ENCODE measurements at regions not wholly inside any gene's neighbourhood (a gene's known extent, or its start where the extent isn't known, plus 50 kb on each side); places are given as distances from the start of the nearest gene placed in this dataset.

DNA sequence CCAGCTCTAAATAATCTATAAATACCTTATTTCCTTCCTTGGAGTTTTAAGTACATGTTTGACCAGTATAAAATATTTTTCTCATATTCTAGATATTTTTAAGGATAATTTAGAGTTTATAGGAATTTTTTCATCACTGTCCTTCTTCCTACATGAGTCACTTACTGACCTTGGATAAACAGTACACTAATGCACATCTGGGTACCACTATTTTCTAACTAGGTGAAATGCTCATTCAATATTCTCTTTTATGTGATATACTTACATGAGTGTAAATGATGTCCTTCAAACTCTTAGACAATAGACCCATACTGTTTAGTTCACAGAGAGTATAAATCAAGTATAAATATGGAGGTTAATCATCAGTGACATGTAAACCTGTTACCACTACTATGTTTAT is 1574.2 kb upstream of the ACVR2A start:
- no peaks in the 10 kb centered on the region for H3K27me3 ChIP-seq (ENCODE audit: insufficient read depth, poor library complexity, severe bottlenecking)
- no peak overlapping the region for H3K27ac ChIP-seq (replicated peaks)
- TF ChIP-seq GABPA (IDR thresholded peaks at IDR 0.05; ENCODE audit: low read depth), result no peak
- no peak for TF ChIP-seq POLR2AphosphoS5 (IDR thresholded peaks at IDR 0.05; ENCODE audit: low read depth)
- no peak for TF ChIP-seq CTCF (IDR thresholded peaks at IDR 0.05; ENCODE audit: insufficient read depth, low read length)
- no peak for TF ChIP-seq SPI1 (IDR thresholded peaks at IDR 0.05; ENCODE audit: borderline replicate concordance, low read depth)
- TF ChIP-seq, protein P1, sequence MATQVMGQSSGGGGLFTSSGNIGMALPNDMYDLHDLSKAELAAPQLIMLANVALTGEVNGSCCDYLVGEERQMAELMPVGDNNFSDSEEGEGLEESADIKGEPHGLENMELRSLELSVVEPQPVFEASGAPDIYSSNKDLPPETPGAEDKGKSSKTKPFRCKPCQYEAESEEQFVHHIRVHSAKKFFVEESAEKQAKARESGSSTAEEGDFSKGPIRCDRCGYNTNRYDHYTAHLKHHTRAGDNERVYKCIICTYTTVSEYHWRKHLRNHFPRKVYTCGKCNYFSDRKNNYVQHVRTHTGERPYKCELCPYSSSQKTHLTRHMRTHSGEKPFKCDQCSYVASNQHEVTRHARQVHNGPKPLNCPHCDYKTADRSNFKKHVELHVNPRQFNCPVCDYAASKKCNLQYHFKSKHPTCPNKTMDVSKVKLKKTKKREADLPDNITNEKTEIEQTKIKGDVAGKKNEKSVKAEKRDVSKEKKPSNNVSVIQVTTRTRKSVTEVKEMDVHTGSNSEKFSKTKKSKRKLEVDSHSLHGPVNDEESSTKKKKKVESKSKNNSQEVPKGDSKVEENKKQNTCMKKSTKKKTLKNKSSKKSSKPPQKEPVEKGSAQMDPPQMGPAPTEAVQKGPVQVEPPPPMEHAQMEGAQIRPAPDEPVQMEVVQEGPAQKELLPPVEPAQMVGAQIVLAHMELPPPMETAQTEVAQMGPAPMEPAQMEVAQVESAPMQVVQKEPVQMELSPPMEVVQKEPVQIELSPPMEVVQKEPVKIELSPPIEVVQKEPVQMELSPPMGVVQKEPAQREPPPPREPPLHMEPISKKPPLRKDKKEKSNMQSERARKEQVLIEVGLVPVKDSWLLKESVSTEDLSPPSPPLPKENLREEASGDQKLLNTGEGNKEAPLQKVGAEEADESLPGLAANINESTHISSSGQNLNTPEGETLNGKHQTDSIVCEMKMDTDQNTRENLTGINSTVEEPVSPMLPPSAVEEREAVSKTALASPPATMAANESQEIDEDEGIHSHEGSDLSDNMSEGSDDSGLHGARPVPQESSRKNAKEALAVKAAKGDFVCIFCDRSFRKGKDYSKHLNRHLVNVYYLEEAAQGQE (IDR thresholded peaks at IDR 0.05; ENCODE audit: insufficient replicate concordance, low read depth), result no peak
- DNase-seq (ENCODE audit: low read depth in 1 of 2, low spot score in 1 of 2), result no peak
- no peak overlapping the region for H3K4me3 ChIP-seq (replicated peaks; ENCODE audit: insufficient read depth, low read length)

DNA sequence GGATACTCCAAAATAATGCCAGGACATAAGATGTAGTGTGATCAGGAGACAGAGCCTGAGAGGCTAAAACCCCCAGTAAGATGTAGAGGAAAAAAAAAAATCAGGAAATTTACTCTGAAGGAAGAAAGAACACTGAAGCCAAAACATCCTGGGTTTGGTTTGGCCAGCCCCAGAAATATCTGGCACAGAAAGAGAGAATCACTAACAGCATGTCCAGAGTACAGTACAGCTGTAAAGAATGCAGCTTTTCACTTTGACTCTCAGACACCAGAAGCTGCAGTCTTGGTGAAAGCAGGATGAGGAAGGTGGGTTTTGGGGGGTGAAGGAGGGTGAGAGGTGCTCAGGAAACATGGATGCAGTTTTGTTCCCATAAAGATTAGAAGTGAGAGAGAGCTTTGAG is 1577.7 kb upstream of the ACVR2A start:
- H3K27me3 ChIP-seq (ENCODE audit: insufficient read depth, poor library complexity, severe bottlenecking), result no peaks in the 10 kb centered on the region
- H3K27ac ChIP-seq (replicated peaks), result no peak overlapping the region
- no peak for DNase-seq (ENCODE audit: low read depth in 1 of 2, low spot score in 1 of 2)
- TF ChIP-seq POLR2AphosphoS5 (IDR thresholded peaks at IDR 0.05; ENCODE audit: low read depth), result no peak
- no peak overlapping the region for H3K4me3 ChIP-seq (replicated peaks; ENCODE audit: insufficient read depth, low read length)

DNA sequence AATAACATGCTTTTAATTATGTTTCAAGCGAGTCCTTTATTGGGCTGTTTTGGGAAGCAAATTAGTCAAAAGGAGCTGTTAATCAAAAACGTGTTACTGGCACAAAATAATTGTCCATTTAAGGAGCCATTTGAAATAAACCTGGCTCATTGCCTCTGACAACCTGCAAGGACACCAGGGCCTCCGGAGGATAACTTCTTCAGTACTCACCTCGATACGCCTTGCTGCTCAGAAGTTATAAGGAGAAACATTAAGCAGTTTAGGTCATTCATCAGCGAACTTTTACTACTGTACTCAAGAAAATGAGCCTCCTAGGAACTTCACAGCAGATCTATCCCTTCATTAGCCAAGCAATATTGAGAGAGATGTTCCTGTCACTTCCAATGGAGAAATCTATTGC is 1579.2 kb upstream of the ACVR2A start:
- H3K27ac ChIP-seq (replicated peaks), result no peak overlapping the region
- no peaks in the 10 kb centered on the region for H3K27me3 ChIP-seq (ENCODE audit: insufficient read depth, poor library complexity, severe bottlenecking)
- DNase-seq (ENCODE audit: low read depth in 1 of 2, low spot score in 1 of 2), result no peak
- H3K4me3 ChIP-seq (replicated peaks; ENCODE audit: insufficient read depth, low read length), result no peak overlapping the region
- TF ChIP-seq SPI1 (IDR thresholded peaks at IDR 0.05; ENCODE audit: borderline replicate concordance, low read depth) (no peak), POLR2AphosphoS5 (IDR thresholded peaks at IDR 0.05; ENCODE audit: low read depth) (no peak), GABPA (IDR thresholded peaks at IDR 0.05; ENCODE audit: low read depth) (no peak)

DNA sequence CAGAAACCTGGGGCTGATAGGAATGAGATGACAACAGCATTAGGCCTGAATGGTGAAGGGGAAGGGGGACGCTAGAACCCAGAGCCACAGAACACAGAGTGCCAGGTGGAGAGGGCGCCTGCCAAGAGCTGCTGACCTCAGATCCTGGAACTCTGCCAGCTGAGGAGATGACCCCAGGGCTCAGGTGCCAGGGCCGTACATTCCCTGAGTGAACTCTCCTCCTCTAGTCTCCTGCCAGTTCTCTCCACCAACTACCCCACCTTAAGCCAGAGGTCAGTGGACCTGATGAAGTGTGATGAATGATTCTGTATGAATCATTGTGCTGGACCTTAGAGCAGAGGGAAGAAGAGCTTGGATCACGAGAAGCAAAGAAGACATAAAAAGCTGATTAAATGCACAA is 1582.2 kb upstream of the ACVR2A start:
- Histone ChIP-seq H3K27ac (replicated peaks) (no peak overlapping the region), H3K4me3 (replicated peaks; ENCODE audit: insufficient read depth, low read length) (no peak overlapping the region), H3K27me3 (ENCODE audit: insufficient read depth, poor library complexity, severe bottlenecking) (no peaks in the 10 kb centered on the region)
- no peak for DNase-seq (ENCODE audit: low read depth in 1 of 2, low spot score in 1 of 2)
- TF ChIP-seq CTCF (IDR thresholded peaks at IDR 0.05; ENCODE audit: insufficient read depth, low read length) (no peak), POLR2AphosphoS5 (IDR thresholded peaks at IDR 0.05; ENCODE audit: low read depth) (no peak), GABPA (IDR thresholded peaks at IDR 0.05; ENCODE audit: low read depth) (no peak), SPI1 (IDR thresholded peaks at IDR 0.05; ENCODE audit: borderline replicate concordance, low read depth) (no peak)
- TF ChIP-seq, protein P1 (IDR thresholded peaks at IDR 0.05; ENCODE audit: insufficient replicate concordance, low read depth), result no peak

- no peaks in the 10 kb centered on the region for H3K27me3 ChIP-seq (ENCODE audit: insufficient read depth, poor library complexity, severe bottlenecking)
- TF ChIP-seq, protein P1 (IDR thresholded peaks at IDR 0.05; ENCODE audit: insufficient replicate concordance, low read depth), result no peak
- TF ChIP-seq SPI1 (IDR thresholded peaks at IDR 0.05; ENCODE audit: borderline replicate concordance, low read depth), result no peak
- TF ChIP-seq POLR2AphosphoS5 (IDR thresholded peaks at IDR 0.05; ENCODE audit: low read depth), result no peak
- TF ChIP-seq GABPA (IDR thresholded peaks at IDR 0.05; ENCODE audit: low read depth), result no peak
- TF ChIP-seq CTCF (IDR thresholded peaks at IDR 0.05; ENCODE audit: insufficient read depth, low read length), result no peak
- DNase-seq (ENCODE audit: low read depth in 1 of 2, low spot score in 1 of 2), result no peak
- H3K27ac ChIP-seq (replicated peaks), result no peak overlapping the region
- no peak overlapping the region for H3K4me3 ChIP-seq (replicated peaks; ENCODE audit: insufficient read depth, low read length)
Measured at GRCh38 chr2:146260551-146260950, 1584.3 kb upstream of the ACVR2A start.

Measured in HL-60 (cell line).